ENCODE measurements at regions not wholly inside any gene's neighbourhood (a gene's known extent, or its start where the extent isn't known, plus 50 kb on each side); places are given as distances from the start of the nearest gene placed in this dataset.

DNA sequence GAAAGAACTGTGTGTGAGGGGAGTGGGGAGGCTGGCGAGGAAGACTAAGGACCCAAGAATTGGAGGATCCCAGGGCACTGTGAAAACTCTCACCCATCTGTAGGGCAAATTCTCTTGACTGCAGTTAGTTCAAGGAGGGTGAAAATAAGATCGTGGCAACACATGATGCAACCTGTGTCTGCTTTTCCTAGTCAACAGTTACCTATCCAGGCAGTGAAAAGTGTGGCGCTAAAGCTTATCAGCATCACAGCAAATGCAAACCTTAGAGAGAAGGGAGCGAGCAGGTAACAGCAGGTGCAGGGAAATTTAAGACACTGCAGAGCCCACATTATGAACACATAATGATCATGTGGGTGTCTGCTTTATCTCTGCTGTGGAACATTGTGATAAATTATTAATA is 97.7 kb upstream of the SGK1 start:
- no peak overlapping the region for H3K27ac ChIP-seq
- intact Hi-C loops (cut with DNase I) = no loop called here
- H3K36me3 ChIP-seq = no peaks in the 10 kb centered on the region
- peaks cover 7 to 10% of the 10 kb centered on the region in 2 donors for H3K9me3 ChIP-seq
- no peak overlapping the region for H3K4me3 ChIP-seq
- TF ChIP-seq, protein P1, sequence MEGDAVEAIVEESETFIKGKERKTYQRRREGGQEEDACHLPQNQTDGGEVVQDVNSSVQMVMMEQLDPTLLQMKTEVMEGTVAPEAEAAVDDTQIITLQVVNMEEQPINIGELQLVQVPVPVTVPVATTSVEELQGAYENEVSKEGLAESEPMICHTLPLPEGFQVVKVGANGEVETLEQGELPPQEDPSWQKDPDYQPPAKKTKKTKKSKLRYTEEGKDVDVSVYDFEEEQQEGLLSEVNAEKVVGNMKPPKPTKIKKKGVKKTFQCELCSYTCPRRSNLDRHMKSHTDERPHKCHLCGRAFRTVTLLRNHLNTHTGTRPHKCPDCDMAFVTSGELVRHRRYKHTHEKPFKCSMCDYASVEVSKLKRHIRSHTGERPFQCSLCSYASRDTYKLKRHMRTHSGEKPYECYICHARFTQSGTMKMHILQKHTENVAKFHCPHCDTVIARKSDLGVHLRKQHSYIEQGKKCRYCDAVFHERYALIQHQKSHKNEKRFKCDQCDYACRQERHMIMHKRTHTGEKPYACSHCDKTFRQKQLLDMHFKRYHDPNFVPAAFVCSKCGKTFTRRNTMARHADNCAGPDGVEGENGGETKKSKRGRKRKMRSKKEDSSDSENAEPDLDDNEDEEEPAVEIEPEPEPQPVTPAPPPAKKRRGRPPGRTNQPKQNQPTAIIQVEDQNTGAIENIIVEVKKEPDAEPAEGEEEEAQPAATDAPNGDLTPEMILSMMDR (IDR thresholded peaks at IDR 0.05) = no peak
- DNase-seq (ENCODE audit: low spot score in 2 of 2) = no peak
- no peaks in the 10 kb centered on the region for H3K27me3 ChIP-seq
- H3K4me1 ChIP-seq = no peaks in the 10 kb centered on the region

DNA sequence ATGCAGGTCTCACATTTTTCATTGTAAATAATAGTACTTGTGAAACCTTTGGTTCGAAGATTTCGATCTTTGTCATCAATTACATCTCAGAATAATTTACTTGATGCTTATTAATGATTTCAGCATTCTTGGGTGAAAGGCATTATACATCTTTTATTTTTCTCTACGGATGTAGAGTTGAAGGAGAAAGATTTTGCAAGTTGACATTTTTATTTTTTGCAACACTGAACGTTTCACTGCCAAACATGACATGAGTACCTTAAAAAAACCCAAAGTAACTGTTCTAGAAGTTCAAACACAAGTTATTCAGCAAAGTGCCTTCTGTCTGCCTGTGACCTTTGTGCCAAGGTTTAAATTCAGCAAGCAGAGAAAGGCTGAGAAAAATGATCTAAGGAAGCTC is 97.3 kb upstream of the SGK1 start:
- Histone ChIP-seq H3K4me1 (no peaks in the 10 kb centered on the region), H3K27me3 (no peaks in the 10 kb centered on the region), H3K36me3 (no peaks in the 10 kb centered on the region), H3K27ac (no peak overlapping the region), H3K9me3 (peaks cover 7 to 10% of the 10 kb centered on the region in 2 donors), H3K4me3 (no peak overlapping the region)
- TF ChIP-seq, protein P1 (IDR thresholded peaks at IDR 0.05) = no peak
- intact Hi-C loops (cut with DNase I) = no loop called here
- DNase-seq (ENCODE audit: low spot score in 2 of 2) = no peak

DNA sequence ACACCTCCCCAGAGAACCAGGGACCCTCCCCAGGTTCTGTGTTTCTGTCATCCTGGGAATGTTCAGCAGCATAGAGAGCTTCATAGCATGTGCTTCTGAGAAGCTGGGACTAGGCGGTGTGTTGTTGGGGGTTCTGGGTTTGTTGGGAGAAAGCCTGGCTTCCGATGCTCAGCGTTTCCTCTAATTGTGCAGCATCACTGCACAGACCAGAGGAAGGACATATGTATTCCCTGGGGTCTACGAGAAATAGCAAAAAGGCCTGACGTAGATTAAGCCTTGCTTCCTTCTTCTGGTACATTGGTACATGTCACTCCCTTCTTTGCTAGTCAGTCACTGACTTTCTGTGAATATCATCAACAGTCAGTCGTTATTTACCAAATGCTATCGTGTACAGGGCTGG is 96.9 kb upstream of the SGK1 start:
- Histone ChIP-seq H3K4me3 (no peak overlapping the region), H3K4me1 (no peaks in the 10 kb centered on the region), H3K9me3 (peaks cover 7 to 10% of the 10 kb centered on the region in 2 donors), H3K27ac (no peak overlapping the region), H3K27me3 (no peaks in the 10 kb centered on the region), H3K36me3 (no peaks in the 10 kb centered on the region)
- TF ChIP-seq, protein P1 (IDR thresholded peaks at IDR 0.05) = no peak
- intact Hi-C loops (cut with DNase I) = no loop called here
- DNase-seq (ENCODE audit: low spot score in 2 of 2) = no peak

DNA sequence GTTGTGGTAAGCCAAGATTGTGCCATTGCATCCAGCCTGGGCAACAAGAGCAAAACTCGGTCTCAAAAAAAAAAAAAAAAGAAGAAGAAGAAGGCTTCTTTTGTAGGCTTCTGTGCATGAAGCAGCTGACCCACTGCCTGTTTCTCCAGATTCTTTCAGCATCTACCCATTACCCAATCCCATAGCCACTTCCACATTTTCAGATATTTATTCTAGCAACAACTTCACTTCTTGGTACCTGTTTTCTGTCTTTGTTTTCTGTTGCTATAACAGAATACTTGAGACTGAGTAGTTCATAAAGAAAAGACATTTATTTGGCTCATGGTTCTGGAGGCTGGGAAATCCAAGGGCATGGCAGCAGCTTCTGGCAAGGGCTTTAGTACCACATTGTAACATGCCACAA is 95.3 kb upstream of the SGK1 start:
- DNase-seq (ENCODE audit: low spot score in 2 of 2) = no peak
- intact Hi-C loops (cut with DNase I) = no loop called here
- Histone ChIP-seq H3K27ac (no peak overlapping the region), H3K9me3 (peaks cover 7 to 10% of the 10 kb centered on the region in 2 donors), H3K27me3 (no peaks in the 10 kb centered on the region), H3K36me3 (no peaks in the 10 kb centered on the region), H3K4me1 (no peaks in the 10 kb centered on the region), H3K4me3 (no peak overlapping the region)
- TF ChIP-seq, protein P1 (IDR thresholded peaks at IDR 0.05) = no peak

DNA sequence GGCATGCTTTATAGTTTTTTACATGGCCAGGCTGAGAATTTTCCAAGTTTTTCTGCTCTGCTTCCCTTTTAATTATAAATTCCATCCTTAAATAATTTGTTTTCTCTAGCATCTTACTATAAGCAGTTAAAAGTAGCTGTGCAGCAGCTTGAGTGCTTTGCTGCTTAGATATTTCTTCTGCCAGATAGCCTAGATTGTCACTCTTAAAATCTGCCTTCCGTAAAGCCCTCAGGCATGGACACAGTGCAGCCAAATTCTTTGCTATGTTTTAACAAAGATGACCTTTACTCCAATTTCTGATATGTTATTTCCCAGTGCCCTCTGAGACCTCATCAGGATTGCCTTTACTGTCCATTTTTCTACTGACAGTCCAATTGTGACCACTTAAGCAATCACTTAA is 92.6 kb upstream of the SGK1 start:
- intact Hi-C loops (cut with DNase I) = no loop called here
- no peaks in the 10 kb centered on the region for H3K27me3 ChIP-seq

More for the DNA sequence above, 92.6 kb upstream of the SGK1 start:
- Histone ChIP-seq H3K4me3 (no peak overlapping the region), H3K36me3 (no peaks in the 10 kb centered on the region), H3K9me3 (peaks cover 7 to 10% of the 10 kb centered on the region in 2 donors), H3K4me1 (no peaks in the 10 kb centered on the region), H3K27ac (no peak overlapping the region)
- DNase-seq (ENCODE audit: low spot score in 2 of 2) = no peak
- TF ChIP-seq, protein P1 (IDR thresholded peaks at IDR 0.05) = no peak

All from ascending aorta (tissue), 2 donors.